BJ (cell line): ENCODE measurements at regions not wholly inside any gene's neighbourhood (a gene's known extent, or its start where the extent isn't known, plus 50 kb on each side); places are given as distances from the start of the nearest gene placed in this dataset.
A peak's percentile ranks its signal among the peaks of the same experiment; 100 is the strongest.

Source experiments
- CTCF ChIA-PET: fragments of 350-600 bp; formaldehyde crosslinking; extraction: SDS; loops from one replicate; lab custom pipeline; 2021; ENCODE audit warnings: antibody characterized with exemption, inconsistent platforms; lab: Yijun Ruan, JAX
- POLR2A ChIA-PET: fragments of 300-600 bp; sonication (Branson Sonifier 250); formaldehyde crosslinking; extraction: SDS; loops from one replicate; lab custom pipeline; 2021; ENCODE audit warnings: antibody characterized with exemption; lab: Charles Lee
- DNase-seq: peaks from one replicate; pipeline ENCODE4 v3.0.0-alpha.2; 2011; ENCODE audit warnings: low read depth
- H3K27me3 ChIP-seq: 2 replicates; pipeline ENCODE4 v1.6.0; 2011; ENCODE audit warnings: low read length; ENCODE audit not compliant: control insufficient read depth, insufficient read depth
- H3K36me3 ChIP-seq: 2 replicates; pipeline ENCODE4 v1.5.1; 2011; ENCODE audit warnings: low read length; ENCODE audit not compliant: control insufficient read depth, insufficient read depth
- H3K4me3 ChIP-seq: 2 replicates; pipeline ENCODE4 v1.5.1; 2011; ENCODE audit warnings: low read depth, mild to moderate bottlenecking, control low read depth, low read length
- TF ChIP-seq, protein P1 (sequence below): IDR thresholded peaks from 2 replicates; pipeline ENCODE4 v1.5.1; 2011; ENCODE audit warnings: low read depth, mild to moderate bottlenecking, control low read depth, inconsistent platforms, low read length, moderate library complexity; ENCODE audit not compliant: insufficient read depth

- ChIA-PET CTCF (no interaction called here), POLR2A (interaction anchor here (0.6 kb wide), 1 partner anchor 1884 kb away, joined by 3 read pairs; no protein-coding TSS in a partner anchor)
- Histone ChIP-seq H3K27me3 (no peaks in the 10 kb centered on the region), H3K4me3 (no peak overlapping the region), H3K36me3 (no peaks in the 10 kb centered on the region)
- TF ChIP-seq, protein P1, sequence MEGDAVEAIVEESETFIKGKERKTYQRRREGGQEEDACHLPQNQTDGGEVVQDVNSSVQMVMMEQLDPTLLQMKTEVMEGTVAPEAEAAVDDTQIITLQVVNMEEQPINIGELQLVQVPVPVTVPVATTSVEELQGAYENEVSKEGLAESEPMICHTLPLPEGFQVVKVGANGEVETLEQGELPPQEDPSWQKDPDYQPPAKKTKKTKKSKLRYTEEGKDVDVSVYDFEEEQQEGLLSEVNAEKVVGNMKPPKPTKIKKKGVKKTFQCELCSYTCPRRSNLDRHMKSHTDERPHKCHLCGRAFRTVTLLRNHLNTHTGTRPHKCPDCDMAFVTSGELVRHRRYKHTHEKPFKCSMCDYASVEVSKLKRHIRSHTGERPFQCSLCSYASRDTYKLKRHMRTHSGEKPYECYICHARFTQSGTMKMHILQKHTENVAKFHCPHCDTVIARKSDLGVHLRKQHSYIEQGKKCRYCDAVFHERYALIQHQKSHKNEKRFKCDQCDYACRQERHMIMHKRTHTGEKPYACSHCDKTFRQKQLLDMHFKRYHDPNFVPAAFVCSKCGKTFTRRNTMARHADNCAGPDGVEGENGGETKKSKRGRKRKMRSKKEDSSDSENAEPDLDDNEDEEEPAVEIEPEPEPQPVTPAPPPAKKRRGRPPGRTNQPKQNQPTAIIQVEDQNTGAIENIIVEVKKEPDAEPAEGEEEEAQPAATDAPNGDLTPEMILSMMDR: no peak
- no peak for DNase-seq
Observed at GRCh38 chr2:154608438-154608837, 90.1 kb upstream of the KCNJ3 start.

GRCh38 chr2:154614906-154615305 is 83.6 kb upstream of the KCNJ3 start:
- CTCF ChIA-PET: no interaction called here
- no peaks in the 10 kb centered on the region for H3K27me3 ChIP-seq
- DNase-seq: no peak
- TF ChIP-seq, protein P1: no peak
- POLR2A ChIA-PET: no interaction called here
- no peak overlapping the region for H3K4me3 ChIP-seq
- H3K36me3 ChIP-seq: no peaks in the 10 kb centered on the region

- no peaks in the 10 kb centered on the region for H3K27me3 ChIP-seq
- H3K36me3 ChIP-seq: no peaks in the 10 kb centered on the region
- TF ChIP-seq, protein P1: no peak
- POLR2A ChIA-PET: no interaction called here
- H3K4me3 ChIP-seq: no peak overlapping the region
- no peak for DNase-seq
- CTCF ChIA-PET: no interaction called here
Observed at GRCh38 chr2:154616659-154617058, 81.8 kb upstream of the KCNJ3 start.

DNA sequence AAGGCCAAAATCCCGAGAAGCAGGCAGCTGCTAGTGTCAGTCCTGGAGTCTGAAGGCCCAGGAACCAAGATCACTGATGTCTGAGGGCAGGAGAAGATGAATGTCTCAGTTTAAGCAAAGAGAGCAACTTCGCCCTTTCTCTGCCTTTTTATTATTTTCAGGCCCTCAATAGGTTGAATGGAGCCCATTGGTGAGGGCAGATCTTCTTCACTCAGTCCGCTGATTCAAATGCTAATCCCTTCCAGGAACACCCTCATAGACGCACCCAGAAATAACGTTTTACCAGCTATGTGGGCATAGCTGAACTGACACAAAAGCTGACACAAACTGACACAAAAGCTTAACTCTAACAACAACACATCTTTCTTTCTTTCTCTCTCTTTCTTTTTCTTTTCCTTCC is 78.0 kb upstream of the KCNJ3 start:
- ChIA-PET CTCF (no interaction called here), POLR2A (no interaction called here)
- H3K4me3 ChIP-seq: no peak overlapping the region
- no peaks in the 10 kb centered on the region for H3K36me3 ChIP-seq
- DNase-seq: no peak
- TF ChIP-seq, protein P1: no peak
- no peaks in the 10 kb centered on the region for H3K27me3 ChIP-seq

DNA sequence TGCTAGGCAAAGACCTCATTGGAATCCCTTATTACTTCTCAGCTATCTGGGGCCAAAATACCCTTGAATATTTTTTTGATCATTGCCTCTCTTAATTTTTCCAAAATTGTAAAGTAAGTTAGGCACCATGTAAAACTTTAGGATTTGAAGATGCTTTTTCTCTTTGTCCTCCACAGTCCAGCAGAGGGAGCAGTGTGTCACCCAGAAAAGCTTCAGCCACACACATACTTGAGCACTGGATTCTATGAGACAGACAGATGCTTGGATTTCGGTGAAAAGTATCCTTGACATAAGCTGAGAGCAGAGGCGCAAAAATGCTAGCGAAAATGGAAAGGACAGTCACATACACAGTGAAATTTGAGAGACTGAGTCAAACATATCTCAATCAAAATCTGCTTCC is 74.7 kb upstream of the KCNJ3 start:
- no peak for DNase-seq
- TF ChIP-seq, protein P1: peak; percentile 57
- no peaks in the 10 kb centered on the region for H3K36me3 ChIP-seq
- CTCF ChIA-PET: interaction anchor here (0.7 to 2.3 kb wide), 10 partner anchors 11 to 643 kb away, joined by 3 to 6 read pairs (median 3); no protein-coding TSS in a partner anchor
- POLR2A ChIA-PET: no interaction called here
- no peak overlapping the region for H3K4me3 ChIP-seq
- H3K27me3 ChIP-seq: no peaks in the 10 kb centered on the region
